ENCODE measurements at regions not wholly inside any gene's neighbourhood (a gene's known extent, or its start where the extent isn't known, plus 50 kb on each side); places are given as distances from the start of the nearest gene placed in this dataset.
A peak's percentile ranks its signal among the peaks of the same experiment; 100 is the strongest.
"Not testable (repeated sequence)": the region's sequence is repeated elsewhere in the genome, so short reads cannot be mapped to it uniquely, and the experiment has no call there.

DNA sequence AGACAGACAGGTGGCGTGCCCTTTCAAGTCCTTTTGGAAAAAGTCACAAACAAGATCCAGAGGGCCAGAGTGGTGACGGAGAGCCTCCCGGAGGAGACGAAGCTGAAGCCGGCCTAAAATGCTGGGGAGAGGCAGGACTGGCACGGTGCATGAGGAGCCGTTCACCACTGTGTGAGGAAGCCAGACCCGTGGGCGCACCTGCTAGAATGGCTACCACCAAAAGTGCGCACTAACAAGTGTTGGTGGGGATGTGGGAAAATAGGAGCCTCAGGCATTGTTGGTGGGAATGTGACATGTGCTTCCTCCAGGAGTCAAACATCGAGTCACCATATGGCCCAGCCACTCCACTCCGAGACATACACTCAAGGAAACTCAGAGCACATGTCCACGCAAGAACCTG is 67.4 kb upstream of the HELT start:
- DNase-seq: no peak

DNA sequence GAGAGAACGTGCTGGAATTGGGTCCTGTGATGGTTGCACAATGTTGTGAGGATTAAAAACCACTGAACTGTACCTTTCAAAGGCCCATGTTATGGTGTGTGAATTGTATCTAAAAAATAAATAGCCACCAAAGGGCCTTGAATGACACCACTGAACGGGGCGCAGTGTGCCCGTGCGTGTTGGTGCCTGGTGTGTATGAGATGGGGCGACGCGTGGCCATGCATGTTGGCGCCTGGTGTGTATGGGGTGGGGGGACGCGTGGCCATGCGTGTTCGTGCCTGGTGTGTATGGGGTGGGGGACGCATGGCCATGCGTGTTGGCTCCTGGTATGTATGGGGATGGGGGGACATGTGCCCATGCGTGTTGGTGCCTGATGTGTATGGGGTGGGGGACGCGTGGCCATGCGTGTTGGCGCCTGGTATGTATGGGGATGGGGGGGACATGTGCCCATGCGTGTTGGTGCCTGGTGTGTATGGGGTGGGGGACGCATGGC is 66.6 kb upstream of the HELT start:
- DNase-seq: no peak

DNA sequence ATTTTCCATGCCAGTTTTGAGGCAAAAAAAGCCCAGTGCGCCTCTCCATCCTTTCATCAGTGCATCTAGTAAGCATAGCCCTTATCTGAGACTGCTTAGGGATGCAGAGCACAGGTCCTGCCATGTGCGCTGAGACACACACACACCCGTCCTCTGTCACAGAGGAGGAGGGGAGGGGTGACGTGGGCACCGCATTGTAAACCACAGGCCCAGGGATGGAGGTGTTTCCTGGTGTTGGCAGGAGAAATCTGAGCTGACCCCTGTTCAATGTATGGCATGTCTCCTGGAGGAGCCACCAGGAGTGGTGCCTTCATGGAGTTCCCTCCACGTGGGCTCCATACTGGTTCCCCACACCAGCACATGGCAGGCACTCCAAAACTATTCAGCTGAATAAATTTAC is 65.8 kb upstream of the HELT start:
- DNase-seq: no peak

DNA sequence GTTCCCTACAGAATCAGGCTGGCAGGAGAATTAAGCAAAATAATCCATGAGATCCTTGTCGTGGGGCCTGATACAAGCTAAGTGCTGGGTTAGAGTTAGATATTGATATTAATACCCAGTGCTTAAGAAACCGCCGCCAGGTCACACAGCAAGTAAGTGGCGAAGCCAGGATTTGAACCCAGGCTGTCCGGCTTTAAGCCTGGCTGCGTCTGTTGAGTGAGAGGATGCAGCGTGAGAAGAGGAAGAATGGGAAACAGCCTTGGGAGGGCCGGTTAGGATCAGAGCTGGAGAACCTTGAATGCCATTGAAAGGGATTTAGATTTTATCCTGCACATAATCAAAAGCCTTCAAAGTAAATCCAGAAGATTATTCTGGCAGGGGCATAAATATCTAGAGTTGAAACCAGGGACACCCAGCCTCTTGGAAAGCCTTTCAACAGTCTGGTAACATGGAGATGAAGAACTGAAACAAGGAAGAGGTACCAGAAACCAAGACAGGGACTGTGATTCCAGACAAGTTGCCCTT is 64.8 kb upstream of the HELT start:
- DNase-seq: no peak

DNA sequence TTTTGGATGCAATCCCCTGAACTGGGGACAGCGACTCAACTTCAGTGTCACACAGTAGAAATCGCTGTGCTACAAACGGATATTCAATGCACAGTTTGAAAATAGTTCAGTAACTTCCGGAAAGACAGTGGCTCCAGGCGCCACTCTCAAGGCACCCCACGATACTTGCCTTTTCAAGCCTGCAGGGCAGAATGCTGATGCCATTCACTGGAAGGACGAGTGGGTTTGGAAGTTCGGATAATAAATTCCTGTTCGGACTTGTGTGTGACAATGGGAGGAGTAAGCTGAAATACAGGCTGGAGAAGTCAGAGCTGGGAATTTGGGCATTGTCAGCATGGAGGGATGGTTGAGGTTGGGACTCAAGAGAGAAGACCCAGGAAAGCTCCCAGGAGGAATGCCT is 64.3 kb upstream of the HELT start:
- DNase-seq: no peak

DNA sequence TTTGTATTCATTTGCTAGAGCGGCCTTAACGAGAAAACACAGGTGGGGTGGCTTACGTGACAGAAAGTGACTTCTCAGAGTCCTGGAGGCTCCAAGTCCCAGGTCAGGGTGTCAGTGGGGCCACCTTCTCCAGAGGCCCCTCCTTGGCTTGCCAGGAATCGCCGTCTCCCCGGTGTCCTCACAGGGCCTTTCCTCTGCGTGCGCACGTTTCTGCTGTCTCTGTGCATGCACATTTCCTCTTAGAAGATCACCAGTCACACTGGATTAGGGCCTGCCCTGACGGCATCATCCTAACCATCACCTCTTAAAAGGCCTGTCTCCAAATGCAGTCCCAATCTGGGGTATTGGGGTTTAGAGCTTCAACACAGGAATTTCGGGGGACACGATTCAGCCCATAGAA is 63.8 kb upstream of the HELT start:
- DNase-seq: no peak

DNA sequence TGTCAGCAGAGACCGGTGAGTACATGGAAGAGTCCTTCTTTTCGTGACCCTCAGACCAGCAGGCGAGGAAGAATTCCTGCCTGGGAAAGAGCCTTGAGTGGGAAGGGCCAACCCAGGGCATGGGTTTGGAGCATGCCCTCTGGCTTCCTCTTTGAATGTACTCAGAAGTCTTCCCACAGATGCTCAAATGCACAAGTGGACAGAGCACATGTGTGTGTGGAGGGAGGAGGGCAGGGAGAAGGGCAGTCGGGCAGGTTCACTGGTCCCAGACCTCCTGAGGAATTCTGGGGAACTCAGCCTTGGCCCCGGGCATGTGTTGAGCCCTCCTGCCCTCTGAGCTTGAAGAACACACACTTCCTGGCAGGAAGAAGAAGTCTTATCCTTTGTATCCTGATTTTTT is 63.2 kb upstream of the HELT start:
- DNase-seq: no peak

DNA sequence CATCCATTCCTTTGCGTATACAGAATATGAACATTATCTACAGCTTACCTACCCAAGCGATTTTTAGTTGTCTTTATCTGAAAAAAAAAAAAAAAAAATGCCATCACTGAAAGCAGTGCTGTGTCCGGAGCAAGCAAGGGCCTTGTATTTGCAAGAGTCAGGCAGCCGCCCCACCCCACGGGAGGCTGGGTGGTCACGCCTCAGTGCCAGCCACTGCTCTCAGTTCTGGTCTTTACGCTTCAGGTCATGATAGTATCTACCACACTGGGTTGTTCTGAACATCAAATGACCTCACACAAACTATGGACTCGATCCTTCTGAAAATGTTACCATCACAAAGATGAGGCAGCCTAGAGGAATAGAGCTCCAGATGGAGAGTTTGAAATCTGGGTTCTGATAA is 62.7 kb upstream of the HELT start:
- DNase-seq: no peak

DNA sequence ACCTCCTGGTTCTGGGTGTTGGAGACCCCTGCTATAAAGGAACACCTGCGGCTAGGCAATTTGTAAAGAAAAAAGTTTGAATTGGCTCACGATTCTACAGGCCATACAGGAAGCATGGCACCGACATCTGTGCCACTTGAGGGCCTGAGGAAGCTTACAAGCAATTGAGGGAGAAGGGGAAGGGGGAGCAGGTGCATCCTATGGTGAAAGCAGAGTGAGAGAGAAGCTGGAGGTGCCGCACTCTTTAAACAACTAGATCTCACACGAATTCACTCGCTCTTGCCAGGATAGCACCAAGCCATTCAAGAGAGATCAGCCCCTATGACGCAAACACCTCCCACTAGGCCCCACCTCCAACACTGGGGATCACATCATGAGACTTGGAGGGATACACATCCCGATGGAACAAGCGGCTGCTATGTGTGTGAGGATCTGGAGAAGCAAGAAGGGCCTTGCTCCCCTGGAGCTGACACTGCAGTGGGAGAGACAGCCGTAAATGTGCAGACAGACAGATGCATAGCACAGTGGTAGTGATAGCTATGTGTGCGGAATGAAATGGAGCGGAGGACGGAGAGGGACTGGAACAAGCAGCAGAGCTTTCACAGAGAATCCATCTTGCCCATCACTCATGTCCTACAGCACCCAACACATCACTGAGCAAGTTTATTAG is 60.7 kb upstream of the HELT start:
- no peak for DNase-seq

DNA sequence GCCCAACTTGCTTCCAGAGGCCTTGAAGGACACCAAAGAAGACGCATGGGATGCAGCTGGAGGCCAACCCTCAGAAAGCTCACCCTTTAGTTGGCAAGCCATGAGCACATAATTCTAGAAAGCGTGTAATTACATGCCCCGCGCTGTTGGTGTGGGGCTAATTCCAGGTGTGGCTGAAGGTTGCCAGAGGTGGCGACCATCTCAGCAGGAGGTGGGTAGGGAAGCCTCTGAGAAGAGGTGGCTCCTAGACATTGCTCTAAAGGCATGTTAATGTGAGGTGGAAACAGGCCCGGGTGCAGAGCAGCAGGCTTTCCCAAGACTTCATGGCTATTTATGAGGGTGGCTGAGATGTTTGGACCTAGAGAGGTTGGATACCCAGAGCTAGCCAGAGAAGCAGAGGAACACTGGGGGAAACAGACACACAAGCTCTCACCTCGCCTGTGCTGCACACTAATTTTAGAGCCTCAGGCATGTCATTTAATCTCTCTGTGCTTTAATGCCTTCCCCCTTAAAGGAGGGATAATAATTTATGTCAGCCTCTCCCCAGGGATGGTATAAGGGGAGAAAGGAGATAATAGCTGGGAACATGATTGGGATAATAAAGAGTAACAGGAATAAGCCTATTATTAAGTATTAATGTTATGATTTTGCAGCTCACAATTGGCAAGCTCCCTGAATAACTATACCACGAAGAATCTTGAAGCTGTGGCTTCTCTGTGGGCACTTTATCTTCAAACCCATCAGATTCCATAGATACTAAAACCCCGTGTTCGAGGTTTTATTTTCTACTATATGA is 60.0 kb upstream of the HELT start:
- DNase-seq: peak in 1 of 2 experiments; percentile 2

DNA sequence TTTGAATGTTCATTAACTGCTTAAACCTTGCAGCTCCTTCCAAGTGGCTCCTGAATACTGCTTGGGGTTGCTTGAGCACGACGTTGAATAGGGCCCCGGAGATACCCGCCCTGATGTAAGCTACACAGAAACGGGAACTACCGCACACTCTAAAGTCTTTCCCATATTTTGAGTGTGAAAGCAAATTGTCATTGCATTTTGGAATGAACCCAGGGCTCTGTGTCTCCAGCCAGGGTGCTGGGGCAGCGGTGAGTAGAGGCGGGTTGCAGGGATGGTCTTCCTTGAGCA is 59.4 kb upstream of the HELT start:
- no peak for DNase-seq

DNA sequence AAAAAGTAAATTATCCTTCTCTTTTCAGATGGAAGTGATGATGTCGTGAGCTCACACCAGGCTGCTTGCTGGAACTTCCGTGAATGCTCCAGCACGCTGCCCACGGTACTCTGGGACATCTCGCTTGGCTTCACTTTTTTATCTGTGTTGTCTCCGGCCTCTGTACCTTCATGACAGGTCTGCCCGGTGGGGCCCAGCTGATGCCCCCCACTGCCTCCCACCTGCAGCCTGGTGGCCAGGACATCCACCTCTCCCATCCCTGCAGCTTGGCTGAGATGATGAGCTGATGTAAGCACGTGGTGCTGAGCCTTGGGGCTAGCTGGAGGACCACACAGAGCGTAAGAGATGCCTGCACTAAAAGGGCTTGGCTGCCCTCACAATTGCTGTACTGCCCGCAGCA is 59.0 kb upstream of the HELT start:
- DNase-seq: no peak

DNA sequence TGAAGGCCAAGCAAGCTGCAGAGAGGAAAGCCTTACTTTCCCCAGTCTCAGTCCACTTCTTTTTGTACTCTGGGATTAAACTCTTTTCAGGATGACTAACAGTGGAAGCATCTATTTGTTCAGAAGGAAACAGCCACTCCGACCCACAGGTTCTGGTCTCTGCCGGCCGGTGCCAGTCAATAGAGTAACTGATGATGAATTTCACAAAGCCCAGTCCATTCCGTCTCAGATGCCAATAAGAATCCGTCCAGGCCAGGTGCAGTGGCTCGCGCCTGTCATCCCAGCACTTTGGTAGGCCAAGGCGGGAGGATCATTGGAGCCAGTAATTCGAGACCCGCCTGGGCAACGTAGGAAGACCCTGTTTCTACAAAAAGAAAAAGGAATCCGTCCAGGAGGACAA is 58.5 kb upstream of the HELT start:
- no peak for DNase-seq

DNA sequence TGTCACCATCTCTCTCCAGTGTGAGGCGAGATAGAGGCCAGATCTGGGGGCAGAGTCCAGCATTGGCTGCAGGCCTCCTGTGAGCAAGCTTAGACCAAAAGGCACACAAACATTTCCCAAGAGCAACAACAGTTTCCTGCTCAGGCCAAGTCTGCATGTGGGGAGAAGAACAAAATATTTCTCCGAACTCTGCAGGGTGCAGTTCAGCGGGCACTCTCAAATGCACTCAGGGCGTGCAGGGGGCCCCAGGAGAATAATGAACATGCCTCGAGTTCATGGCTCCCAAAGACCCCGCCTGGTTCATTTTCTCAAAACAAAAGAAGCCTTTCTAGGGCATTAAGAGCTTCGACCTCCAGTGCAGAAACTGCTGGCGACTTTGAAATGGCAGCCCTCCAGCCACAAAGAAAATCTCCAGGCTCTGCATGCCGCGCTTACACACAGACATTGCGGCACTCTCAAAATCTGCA is 57.8 kb upstream of the HELT start:
- DNase-seq: no peak

DNA sequence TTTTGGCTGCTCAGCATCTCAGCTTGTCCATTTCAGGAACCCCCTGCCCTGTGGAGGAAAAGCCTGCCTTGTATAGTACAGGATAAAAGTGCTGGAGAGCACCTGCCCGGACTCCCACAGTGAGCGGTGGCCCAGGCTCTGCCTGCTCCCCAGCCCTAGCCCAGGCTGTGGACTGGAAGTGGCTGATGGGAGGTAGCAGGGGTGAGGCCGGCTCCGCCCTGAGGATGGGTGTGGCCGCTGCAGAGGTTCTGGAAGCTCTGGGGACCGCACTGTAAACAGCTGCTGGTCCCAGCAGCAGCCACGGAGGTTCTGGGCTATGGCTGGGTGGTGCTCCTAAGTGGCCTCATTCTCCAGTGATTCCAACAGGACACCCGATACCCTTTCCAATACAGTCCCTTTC is 56.6 kb upstream of the HELT start:
- DNase-seq: peak in 1 of 2 experiments; percentile 1

DNA sequence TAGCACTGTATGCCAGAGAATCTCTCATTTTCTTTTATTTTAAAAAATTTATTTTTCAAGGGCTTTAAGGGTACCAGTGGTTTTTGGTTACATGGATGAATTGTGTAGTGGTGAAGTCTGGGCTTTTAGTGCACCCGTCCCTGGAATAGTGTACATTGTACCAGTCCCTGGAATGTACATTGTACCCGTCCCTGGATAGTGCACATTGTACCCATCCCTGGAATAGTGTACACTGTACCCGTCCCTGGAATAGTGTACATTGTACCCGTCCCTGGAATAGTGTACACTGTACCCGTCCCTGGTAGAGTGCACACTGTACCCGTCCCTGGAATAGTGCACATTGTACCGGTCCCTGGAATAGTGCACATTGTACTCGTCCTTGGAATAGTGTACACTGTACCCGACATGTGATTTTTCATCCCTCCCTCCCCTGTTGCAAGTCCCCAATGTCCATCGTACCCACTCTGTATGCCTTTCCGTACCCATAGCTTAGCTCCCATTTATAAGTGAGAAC is 56.1 kb upstream of the HELT start:
- no peak for DNase-seq

DNA sequence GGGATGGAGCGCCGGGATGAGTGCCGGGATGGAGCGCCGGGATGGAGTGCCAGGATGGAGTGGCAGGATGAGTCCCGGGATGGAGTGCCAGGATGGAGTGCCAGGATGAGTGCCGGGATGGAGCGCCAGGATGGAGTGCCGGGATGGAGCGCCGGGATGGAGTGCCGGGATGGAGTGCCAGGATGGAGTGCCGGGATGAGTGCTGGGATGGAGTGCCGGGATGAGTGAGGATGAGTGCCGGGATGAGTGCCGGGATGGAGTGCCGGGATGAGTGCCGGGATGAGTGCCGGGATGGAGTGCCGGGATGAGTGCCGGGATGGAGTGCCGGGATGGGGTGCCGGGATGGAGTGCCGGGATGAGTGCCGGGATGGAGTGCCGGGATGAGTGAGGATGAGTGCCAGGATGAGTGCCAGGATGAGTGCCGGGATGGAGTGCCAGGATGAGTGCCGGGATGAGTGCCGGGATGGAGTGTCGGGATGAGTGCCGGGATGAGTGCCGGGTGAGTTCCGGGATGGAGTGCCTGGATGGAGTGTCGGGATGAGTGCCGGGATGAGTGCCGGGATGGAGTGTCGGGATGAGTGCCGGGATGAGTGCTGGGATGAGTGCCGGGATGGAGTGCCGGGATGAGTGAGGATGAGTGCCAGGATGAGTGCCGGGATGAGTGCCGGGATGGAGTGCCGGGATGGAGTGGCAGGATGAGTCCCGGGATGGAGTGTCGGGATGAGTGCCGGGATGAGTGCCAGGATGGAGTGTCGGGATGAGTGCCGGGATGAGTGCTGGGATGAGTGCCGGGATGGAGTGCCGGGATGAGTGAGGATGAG is 52.9 kb upstream of the HELT start:
- not testable (repeated sequence) for DNase-seq

DNA sequence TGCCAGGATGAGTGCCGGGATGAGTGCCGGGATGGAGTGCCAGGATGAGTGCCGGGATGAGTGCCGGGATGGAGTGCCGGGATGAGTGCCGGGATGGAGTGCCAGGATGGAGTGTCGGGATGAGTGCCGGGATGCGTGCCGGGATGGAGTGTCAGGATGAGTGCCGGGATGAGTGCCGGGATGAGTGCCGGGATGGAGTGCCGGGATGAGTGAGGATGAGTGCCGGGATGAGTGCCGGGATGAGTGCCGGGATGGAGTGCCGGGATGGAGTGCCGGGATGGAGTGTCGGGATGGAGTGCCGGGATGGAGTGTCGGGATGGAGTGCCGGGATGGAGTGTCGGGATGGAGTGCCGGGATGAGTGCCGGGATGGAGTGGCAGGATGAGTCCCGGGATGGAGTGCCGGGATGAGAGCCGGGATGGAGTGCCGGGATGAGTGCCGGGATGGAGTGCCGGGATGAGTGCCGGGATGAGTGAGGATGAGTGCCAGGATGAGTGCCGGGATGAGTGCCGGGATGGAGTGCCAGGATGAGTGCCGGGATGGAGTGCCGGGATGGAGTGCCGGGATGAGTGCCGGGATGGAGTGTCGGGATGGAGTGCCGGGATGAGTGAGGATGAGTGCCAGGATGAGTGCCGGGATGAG is 52.1 kb upstream of the HELT start:
- DNase-seq: not testable (repeated sequence)

DNA sequence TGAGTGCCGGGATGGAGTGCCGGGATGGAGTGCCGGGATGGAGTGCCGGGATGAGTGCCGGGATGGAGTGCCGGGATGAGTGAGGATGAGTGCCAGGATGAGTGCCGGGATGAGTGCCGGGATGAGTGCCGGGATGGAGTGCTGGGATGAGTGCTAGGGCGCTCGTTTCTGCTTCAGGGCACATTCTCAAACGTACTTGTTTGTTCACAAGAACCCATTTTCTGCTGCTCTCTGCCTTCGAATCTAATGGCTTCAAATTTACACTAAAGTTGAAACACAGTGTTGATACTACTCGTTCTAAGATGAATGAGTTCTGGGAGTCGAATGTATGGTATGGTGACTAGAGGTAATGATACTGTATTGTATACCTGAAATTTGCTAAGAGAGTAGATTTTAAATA is 50.6 kb upstream of the HELT start:
- not testable (repeated sequence) for DNase-seq

DNA sequence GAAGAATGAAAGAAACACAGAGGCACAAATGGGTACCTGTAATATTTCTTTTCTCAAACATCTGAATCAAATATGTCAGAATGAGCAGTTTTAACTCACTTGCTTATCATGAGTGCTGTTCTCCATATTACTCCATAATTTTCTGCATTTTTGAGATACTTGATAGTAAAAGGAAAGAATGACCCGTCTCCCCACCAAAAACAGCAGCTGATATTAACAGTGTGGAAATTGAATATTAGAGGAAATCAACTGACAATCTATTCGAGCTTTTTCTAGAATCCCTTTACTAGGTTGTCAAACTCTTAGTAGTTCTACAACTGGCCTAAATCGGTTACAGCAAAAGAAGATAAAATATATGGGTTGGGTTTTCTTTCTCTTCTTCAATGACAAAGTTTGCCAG is 49.9 kb upstream of the HELT start:
- no peak for DNase-seq
